SKM-1 (cell line): ENCODE measurements at regions not wholly inside any gene's neighbourhood (a gene's known extent, or its start where the extent isn't known, plus 50 kb on each side); places are given as distances from the start of the nearest gene placed in this dataset.
A peak's percentile ranks its signal among the peaks of the same experiment; 100 is the strongest.

Source experiments
- DNase-seq: peaks from one replicate; lab custom pipeline; 2025; ENCODE audit not compliant: unreplicated experiment; lab: John Stamatoyannopoulos, UW

GRCh38 chr20:51163996-51164600 is 141.2 kb upstream of the KCNG1 start:
- no peak for DNase-seq

DNA sequence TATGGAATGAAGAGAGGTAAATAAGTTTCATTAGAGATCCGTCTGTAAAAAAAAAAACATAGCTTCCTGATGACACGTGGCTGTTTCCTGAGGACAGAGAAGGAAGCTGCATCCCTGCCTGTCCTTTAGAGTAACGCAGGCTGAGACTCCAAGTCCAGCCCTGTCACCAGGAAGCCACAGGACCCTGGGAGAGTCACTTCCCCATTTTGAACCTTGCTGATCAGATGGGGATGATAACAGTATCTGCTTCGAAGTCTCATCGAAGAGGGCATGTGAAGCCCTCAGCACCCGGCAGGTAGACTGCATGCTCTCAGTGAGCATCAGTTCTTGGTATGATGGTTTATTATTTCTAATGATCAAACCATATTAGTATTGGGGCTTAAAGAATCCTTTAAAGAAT is 139.1 kb upstream of the KCNG1 start:
- peak; percentile 25 for DNase-seq

GRCh38 chr20:51160821-51161220 is 137.9 kb upstream of the KCNG1 start:
- DNase-seq, result no peak

DNA sequence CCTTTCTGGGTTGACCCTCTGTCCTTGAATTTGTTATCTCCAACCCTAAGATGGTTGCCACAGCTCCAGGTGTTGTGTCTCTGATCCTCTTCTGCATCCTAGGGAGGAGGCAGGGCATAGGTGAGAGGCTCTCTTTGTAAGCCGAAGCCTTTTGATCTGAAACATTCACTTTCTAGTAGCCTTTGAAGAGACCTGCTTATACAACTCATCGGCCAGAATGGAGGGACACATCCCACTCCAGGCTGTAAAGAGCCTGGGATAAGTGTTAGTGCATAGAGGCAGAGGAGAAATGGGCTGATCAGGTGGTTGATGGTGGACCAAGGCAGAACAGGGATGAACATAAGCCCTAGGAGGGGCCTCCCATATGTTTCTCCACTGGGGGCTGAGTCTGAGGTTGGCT is 137.1 kb upstream of the KCNG1 start:
- no peak for DNase-seq

DNA sequence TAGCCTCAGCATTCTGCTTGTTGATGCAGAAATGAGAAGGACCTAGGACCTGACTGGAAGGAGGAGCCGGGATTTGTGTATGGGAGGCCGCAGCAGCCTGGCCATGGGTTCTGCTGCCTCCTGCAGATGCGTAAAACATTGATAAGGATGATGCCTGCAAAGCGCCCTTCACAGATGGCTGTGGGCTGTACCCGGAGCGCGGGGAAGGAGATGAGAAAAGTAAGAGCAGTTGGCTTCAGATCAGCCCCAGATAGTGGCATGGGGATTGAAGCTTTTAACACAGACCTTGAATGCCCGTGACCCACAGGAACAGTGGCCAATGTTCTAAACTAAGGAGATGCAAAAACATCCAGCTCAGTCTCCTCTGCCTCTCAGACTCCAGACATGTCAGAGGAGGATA is 136.4 kb upstream of the KCNG1 start:
- no peak for DNase-seq

GRCh38 chr20:51158226-51158625 is 135.3 kb upstream of the KCNG1 start:
- no peak for DNase-seq

GRCh38 chr20:51156041-51156982 is 133.4 kb upstream of the KCNG1 start:
- DNase-seq, result no peak

- no peak for DNase-seq
Measured at GRCh38 chr20:51154708-51155690, 132.1 kb upstream of the KCNG1 start.

DNA sequence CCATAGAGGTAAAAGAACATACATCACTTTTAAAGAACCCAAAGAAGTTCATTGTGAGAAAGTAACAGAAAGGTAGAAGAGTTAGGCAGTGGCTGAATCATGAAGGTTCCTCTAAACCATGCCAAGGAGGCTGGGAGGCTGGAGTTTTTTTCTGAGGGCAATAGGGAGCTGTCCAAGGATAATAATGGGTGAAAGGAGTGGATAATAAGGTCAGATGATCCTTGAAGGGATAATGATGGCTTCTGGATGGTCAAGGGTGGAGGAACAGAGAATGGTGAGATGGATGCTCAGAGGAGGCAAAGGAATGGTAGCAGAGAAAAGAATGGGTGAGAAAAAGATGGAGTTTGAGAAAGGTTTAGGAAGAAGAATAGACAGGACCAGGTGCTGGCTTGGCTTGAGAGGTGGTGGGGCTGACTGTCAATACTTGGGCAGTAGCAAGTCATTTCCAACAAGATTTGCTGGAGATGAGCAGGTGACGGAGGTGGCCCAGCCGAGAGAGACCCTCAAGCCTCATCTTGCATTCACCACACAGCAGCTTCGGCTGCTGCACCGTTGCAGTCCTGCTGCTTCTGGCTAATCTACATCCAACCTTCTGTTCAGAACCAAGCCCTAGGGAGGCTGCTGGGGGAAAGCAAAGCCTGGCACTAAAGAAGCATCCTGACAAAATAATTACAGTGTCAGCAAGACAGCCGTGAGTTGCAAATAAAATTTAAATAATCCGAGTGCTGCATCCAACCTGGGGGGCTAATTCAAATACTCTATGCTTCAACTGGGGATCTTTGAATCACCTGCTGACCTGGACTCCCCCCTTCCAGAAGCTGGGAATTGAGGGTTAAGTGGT is 131.2 kb upstream of the KCNG1 start:
- no peak for DNase-seq

DNA sequence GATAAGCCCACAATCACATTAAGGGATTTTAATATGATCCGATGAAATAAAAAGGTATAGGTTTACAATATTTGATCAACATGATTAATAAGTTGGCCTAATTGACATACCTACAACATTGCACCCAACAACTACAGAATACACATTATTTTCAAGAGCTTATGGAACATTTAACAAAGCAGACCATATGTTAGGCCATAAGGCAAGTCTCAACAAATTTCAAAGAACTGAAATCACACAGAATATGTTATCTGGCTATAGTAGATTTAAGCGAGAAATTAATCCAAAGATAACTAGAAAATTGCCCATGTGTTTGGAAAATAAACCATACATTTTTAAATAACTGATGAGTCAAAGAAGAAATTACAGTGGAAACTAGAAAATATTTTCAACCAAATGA is 126.0 kb upstream of the KCNG1 start:
- no peak for DNase-seq

DNA sequence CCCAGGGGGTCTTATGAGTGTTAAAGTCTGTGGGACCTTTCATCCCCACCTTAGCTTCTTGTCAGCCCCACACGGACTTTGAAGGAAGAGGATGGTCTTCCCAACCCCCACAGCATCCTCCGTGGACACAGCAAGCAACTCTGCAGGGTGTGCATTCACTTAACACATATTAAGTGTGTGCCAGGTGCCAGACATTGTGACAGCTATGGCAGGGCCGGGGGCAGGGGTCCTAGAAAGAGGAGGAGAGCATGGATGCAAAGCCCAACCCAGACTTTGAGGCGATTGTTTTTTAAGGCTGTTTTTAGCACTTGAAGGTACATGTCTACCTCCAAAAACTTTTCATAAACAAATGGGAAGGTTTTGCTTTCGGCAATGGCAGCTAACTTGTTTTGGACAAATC is 121.6 kb upstream of the KCNG1 start:
- DNase-seq, result no peak

GRCh38 chr20:51143652-51144051 is 120.7 kb upstream of the KCNG1 start:
- DNase-seq, result no peak

DNA sequence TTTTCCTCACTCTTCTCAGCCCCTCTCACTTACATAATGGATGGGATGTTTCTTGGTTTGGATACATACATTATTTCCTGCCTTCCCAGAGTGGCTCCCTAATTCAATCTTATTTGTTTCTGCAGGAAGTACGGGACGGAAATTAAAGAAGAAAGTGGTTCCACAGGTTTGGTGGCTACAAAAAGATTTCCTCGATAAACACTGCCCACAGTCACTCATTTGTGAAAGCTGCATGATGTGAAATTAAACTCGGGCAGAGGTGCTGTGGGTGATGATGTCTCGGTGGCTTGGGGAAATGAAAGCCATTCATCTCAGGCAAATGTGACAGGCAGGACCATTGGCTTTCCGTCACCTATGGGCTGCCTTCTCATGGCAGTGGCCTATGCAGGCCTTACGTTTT is 119.5 kb upstream of the KCNG1 start:
- DNase-seq, result no peak

DNA sequence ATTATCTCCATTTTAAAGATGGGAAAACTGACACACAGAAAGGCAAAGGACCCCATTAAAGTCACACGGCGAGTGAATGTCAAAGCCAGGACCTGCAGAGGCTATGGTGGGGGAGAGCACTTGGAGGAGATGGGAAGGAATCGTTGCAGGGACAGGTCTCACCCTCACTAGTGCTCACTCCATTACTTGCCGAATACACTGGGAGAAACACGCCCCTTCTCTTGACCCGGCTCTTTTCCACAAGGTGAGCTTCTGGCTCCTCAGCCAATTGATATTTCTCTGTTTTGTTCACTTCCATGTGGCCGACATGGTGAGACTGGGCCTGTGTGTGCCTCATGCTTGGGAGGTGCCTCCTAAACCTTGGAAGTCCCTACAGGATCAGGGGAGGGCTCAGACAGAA is 117.8 kb upstream of the KCNG1 start:
- no peak for DNase-seq

DNA sequence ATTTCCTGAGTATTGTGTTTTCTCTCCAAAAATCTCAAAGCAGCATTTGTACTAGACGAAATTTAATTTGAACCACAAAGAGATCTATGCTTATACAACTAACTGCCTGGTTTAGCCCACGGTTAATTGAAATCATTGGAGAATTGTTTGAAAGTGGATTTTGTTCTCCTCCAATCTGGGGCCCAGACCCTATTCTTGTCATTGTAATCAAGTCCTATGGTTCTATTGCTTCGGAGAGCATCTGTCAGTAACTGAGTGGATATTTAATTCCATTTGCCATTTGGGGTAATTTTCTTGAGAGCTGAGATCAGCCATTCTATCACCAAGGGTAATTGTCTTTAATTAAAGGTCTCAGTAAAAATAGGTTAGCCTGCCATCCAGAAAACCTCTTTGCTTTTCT is 117.0 kb upstream of the KCNG1 start:
- DNase-seq, result no peak

- DNase-seq, result no peak
Measured at GRCh38 chr20:51138576-51138975, 115.7 kb upstream of the KCNG1 start.

- no peak for DNase-seq
Measured at GRCh38 chr20:51137461-51137860, 114.6 kb upstream of the KCNG1 start.

GRCh38 chr20:51135926-51136715 is 113.2 kb upstream of the KCNG1 start:
- no peak for DNase-seq

GRCh38 chr20:51134405-51134804 is 111.5 kb upstream of the KCNG1 start:
- DNase-seq, result no peak

- no peak for DNase-seq
Measured at GRCh38 chr20:51132279-51132678, 109.4 kb upstream of the KCNG1 start.
